ENCODE measurements at regions not wholly inside any gene's neighbourhood (a gene's known extent, or its start where the extent isn't known, plus 50 kb on each side); places are given as distances from the start of the nearest gene placed in this dataset.

- no peaks in the 10 kb centered on the region for H3K4me1 ChIP-seq (ENCODE audit: insufficient read depth, low read length)
- no peak overlapping the region; the same call in 1 of the 2 replicates for H3K14ac ChIP-seq (ENCODE audit: insufficient read depth, low read length)
- no peak overlapping the region for H3T11ph ChIP-seq (ENCODE audit: low read length)
- H2BK15ac ChIP-seq (ENCODE audit: low read depth, low read length), result no peak overlapping the region
- H2BK20ac ChIP-seq (ENCODE audit: low read depth, low read length, poor library complexity, severe bottlenecking), result no peak overlapping the region
- no peak overlapping the region for H4K5ac ChIP-seq (ENCODE audit: insufficient read length, low read depth, low read length)
- Mint-ChIP-seq H3K9me3 (no peaks in the 10 kb centered on the region; a peak in 2 of 5 replicates), H3K36me3 (ENCODE audit: insufficient read depth in 1 of 3, low read depth in 3 of 3) (no peaks in the 10 kb centered on the region; a peak in 1 of 7 replicates), H3K27ac (no peak overlapping the region), H3K4me3 (no peak overlapping the region), H3K4me1 (0 out of 4 replicates have a peak, but pooled peaks cover 0 to 2% of the 10 kb centered on the region in 2 experiments), H3K27me3 (ENCODE audit: low read depth) (peaks cover 6% of the 10 kb centered on the region)
- TF ChIP-seq CTCF (conservative IDR thresholded peaks at IDR 0.05), result no peak
- H4K8ac ChIP-seq (replicated peaks; ENCODE audit: insufficient read length, low read depth, low read length), result no peak overlapping the region
- H2BK12ac ChIP-seq (ENCODE audit: insufficient read length, low read depth, low read length), result no peak overlapping the region
- no peak overlapping the region for H3K9ac ChIP-seq (ENCODE audit: extremely low read depth, insufficient read length, low read length)
- no peaks in the 10 kb centered on the region for H4K20me1 ChIP-seq (ENCODE audit: control insufficient read depth, insufficient read depth, insufficient read length)
- no peak for DNase-seq
- no peaks in the 10 kb centered on the region for H3K27me3 ChIP-seq (ENCODE audit: insufficient read depth, low read length)
- no peaks in the 10 kb centered on the region for H3K79me2 ChIP-seq (ENCODE audit: insufficient read depth, low read length)
- H2AFZ ChIP-seq (ENCODE audit: low read length), result no peak overlapping the region
- H2BK5ac ChIP-seq (ENCODE audit: insufficient read length, low read length), result no peak overlapping the region
- no peak overlapping the region for H2BK120ac ChIP-seq (ENCODE audit: low read depth, low read length, poor library complexity, severe bottlenecking)
- no peak overlapping the region for H3K27ac ChIP-seq (ENCODE audit: insufficient read length, low read depth, low read length)
- no CpG with 5 or more reads among the region's 4 CpGs for WGBS (ENCODE audit: extremely low coverage, insufficient read length, low lambda C conversion rate)
- H4K91ac ChIP-seq (ENCODE audit: insufficient read length, low read depth, low read length), result no peak overlapping the region
- no peak overlapping the region for H3K4ac ChIP-seq (ENCODE audit: low read depth, low read length)
- H3K56ac ChIP-seq (ENCODE audit: insufficient read length, low read depth, low read length), result no peak overlapping the region
- H3K23me2 ChIP-seq (ENCODE audit: insufficient read length, low read depth, low read length, poor library complexity, severe bottlenecking), result no peaks in the 10 kb centered on the region
- no peak overlapping the region for H3K4me2 ChIP-seq (ENCODE audit: insufficient read depth, insufficient read length, low read length)
- H3K23ac ChIP-seq (ENCODE audit: insufficient read length, low read depth, low read length), result no peak overlapping the region
- H3K79me1 ChIP-seq (ENCODE audit: insufficient read depth, low read depth, low read length, poor library complexity, severe bottlenecking), result no peaks in the 10 kb centered on the region
- no peak overlapping the region for H2AK5ac ChIP-seq (ENCODE audit: insufficient read length, low read length)
- no peak overlapping the region for H3K18ac ChIP-seq (ENCODE audit: insufficient read length, low read depth, low read length)
- H3K9me3 ChIP-seq (ENCODE audit: control insufficient read depth, low read depth, low read length), result no peaks in the 10 kb centered on the region
Measured at GRCh38 chr5:133741396-133741795, 129.1 kb upstream of the FSTL4 start.
